HG03457 (cell line): ENCODE measurements at regions not wholly inside any gene's neighbourhood (a gene's known extent, or its start where the extent isn't known, plus 50 kb on each side); places are given as distances from the start of the nearest gene placed in this dataset.

ENCODE experiments used
- ATAC-seq: cut with Tn5 transposase; IDR thresholded peaks from one replicate; pipeline ENCODE4 v1.9.1; 2021; ENCODE audit warnings: moderate number of reproducible peaks; ENCODE audit not compliant: unreplicated experiment

DNA sequence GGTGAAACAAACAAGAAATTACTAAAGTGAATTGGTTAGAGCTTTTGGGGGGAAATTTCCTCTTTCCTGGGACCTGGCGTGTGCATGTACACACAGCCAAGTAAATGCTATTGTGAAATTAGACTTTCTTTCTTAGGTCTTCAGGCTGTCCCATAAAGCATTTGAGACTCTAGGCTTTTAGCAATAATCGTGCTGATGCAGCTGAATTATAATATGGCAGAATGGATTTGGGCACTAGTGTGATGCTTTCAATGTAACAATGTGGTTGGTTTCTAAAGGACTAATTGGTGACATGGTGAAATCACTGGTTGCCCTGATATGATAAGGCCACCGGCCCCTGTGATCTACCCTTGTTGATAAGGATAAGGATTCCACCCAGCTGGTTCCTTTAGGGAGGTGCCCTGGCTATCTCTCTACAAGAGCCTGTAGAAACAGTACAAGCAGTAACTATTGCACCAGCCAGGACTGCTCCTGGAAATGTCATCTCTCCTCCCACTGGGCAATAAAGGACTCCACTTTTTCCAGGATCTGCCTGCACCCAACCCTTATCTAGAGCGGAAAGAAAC lies 164.1 kb downstream of the TFAP2A start:
- no peak for ATAC-seq

DNA sequence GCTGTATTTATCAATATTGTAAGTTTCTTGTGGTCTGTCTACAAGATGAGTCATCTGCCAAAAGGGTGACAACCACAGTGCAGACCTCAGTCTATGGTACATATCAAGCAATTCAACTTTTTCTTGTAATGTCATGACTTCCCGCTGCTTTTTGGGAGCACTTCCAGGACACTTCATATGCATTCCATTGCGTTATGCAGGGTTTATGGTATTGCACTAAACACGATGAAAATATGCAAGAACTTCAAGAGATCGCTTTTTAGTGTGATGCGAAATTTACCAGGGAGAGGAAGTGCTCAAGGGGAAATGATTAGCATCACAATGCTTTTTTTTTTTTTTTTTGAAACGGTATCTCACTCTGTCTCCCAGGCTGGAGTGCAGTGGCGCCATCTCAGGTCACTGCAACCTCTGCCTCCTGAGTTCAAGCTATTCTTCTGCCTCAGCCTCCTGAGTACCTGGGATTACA lies 166.5 kb downstream of the TFAP2A start:
- no peak for ATAC-seq

DNA sequence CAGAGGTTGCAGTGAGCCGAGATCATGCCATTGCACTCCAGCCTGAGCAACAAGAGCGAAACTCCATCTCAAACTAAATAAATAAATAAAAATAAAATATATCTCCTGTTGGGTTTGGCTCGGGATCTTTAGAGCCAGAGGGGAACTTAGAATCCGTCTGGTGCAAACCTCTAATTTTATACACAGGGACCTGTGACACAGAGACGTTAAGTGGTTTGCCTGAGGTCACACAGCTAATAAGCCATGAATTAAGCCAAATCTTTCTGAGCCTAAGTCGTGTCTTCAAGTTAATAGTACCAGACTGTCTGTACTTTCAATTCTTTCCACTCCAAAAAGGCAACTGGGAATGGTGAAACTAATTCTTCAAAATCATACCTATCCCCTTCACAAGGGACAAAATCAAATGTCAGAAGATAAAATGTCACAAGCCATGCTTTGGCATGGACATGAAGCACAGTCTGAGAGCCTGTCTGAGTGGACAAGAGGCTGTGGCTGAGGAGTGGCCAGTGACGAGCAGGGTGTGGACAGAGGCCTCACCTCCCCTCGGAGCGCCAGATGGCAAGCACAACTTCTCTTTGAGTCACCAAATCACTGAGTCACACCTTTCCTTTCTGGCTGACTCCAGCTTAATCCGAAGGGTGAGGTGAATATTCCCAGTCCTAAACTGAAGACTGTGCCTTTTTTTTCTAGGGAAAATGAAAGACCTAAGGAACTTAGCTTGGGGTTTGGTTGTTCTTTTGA lies 177.4 kb downstream of the TFAP2A start:
- no peak for ATAC-seq

GRCh38 chr6:10235344-10235743 lies 179.5 kb downstream of the TFAP2A start:
- ATAC-seq: no peak

- no peak for ATAC-seq
Measured at GRCh38 chr6:10230531-10230930, 184.3 kb downstream of the TFAP2A start.

GRCh38 chr6:10223841-10224240 lies 191.0 kb downstream of the TFAP2A start:
- ATAC-seq: no peak

DNA sequence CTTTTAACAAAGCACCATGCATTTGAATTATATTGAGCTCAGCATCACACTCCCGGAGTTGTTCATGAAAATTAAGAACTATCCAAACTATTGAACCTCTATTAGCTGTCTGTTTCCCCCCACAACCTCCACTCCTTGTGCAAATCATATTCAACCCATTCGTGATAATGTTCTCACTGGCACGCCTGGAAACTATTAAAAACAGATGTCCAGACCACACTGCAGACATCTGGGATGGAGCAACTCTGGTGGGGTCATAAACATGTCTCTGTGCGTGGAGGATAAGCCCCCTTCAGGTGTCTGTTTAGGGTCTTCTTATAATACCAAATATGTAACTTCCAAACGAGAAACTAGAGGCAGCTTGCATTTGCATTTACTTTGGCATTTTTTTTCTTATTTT lies 193.7 kb downstream of the TFAP2A start:
- ATAC-seq: no peak

DNA sequence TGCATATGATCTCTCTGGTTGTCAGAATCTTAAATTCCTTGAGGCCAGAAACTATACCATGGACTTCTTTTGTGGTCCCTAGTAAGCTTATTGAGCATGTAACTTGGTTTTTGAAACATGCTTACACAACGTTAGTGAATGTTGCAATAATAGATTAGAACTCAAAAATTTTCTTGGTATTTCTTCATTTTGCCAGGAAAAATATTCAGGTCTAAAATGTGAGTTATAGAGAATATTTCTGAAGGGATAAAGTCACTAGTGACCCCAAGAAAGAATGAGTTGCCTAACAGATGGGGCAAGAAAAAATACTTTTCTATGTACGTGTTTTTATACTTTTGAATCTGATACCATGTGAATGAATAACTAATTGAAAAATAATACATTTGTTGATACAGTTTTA lies 195.4 kb downstream of the TFAP2A start:
- no peak for ATAC-seq

- ATAC-seq: no peak
Measured at GRCh38 chr6:10217111-10217510, 197.8 kb downstream of the TFAP2A start.

DNA sequence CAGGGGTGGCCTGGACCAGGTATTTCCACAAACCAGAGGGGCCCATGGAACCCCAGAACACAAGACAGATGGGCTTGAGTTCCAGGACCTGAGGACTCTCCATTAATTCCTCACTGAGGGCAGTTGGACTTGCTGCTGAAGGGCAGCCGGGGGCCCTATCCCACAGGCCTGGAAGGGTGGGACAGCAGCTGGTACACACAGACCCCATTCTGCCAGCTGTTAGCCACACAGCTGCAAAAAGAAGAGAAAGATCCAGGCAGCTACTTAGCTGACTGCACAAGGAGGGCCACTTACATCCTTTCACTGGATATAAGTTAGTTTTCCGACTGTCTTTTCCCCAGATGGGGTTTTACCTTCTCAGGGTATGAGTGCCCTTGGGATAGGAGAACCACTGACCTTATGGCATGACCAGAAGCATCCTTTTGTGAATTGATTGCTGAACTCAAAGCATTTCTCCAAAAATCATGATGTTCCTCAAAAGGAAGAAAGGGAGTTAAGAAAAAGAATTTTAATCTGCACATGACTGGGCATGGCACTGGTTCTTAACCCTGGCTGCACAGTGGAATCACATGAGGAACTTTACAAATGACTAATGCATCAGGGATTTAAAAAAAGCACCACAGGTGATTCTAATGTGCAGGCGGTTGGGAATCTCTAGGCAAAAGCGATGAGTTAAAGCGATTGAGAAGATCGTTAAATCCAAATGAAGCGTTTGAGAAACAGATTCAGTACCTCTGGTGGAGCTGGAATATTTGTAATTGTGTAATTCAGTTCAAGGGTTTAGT lies 199.4 kb downstream of the TFAP2A start:
- no peak for ATAC-seq

DNA sequence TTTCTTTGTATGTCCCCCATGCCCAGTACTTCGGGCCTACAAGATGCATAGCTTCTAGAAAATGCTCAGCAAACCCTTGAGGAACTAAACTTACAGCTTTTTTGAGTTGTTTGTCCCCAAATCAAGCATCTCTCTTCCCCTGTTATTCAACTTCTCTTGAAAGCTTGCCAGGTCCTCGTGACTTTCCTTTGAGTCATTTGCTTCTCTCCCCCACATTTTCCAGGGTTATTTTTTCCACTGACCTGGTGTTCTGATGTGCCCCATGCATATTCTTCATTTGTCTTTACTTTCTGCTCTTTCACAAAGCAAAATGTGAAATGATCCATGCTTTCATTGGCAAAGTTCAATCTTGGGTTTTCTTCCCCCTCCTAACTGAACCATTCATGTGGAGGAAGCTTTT lies 204.8 kb downstream of the TFAP2A start:
- no peak for ATAC-seq

GRCh38 chr6:10205892-10206291 lies 209.0 kb downstream of the TFAP2A start:
- no peak for ATAC-seq

- ATAC-seq: no peak
Measured at GRCh38 chr6:10205120-10205519, 209.8 kb downstream of the TFAP2A start.

GRCh38 chr6:10203651-10204050 lies 211.2 kb downstream of the TFAP2A start:
- ATAC-seq: no peak

DNA sequence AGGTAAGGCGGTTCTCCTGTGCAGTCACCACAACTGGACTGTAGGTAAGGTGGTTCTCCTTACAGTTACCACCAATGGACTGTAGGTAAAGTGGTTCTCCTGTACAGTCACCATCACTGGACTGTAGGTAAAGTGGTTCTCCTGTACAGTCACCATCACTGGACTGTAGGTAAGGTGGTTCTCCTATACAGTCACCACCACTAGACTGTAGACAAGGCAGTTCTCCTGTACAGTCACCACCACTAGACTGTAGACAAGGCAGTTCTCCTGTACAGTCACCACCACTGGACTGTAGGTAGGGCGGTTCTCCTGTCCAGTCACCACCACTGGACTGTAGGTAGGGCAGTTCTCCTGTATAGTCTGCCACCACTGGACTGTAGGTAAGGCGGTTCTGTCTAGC lies 212.3 kb downstream of the TFAP2A start:
- ATAC-seq: no peak

DNA sequence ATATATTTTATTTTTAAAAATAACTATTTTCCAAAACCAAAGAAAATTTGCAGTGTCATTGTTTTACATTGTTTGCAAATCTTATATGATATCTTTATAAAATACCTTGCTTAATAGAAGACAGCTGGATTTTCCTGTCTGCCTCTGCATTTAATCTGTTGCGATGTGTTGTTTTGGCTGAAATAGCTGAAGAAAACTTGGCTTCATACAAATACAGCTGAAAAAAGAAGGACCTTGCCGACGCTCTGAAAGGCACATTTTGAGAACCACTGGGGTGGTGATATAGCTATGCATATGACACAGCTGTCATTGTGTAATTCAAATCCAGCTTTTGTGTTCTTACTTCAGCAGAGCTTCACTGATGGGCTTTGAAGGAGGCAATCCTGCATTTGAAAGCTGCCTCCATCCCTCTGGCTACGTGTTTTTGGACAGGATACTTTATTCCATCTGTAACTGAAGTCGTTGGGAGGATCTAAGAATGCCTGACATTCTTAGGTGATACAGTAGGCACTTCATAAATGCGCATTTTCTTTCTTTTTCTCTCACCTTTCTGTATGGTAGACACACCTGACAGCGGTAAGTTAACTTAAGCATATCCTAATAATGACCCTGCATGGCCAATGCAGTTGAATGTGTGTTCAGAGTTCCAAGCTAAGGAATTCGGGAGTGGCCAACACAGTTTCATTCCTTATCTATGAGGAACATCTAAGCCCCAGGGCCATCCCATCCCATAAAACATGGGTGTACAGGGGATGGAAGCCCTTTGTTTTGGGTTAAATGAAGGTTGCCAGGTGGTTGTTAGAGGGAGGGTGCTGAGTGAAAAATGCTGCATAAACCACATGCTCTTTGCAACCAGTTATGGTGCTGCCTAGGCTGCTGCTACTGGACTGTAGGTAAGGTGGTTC lies 213.0 kb downstream of the TFAP2A start:
- ATAC-seq: no peak

- no peak for ATAC-seq
Measured at GRCh38 chr6:10196090-10196489, 218.8 kb downstream of the TFAP2A start.

DNA sequence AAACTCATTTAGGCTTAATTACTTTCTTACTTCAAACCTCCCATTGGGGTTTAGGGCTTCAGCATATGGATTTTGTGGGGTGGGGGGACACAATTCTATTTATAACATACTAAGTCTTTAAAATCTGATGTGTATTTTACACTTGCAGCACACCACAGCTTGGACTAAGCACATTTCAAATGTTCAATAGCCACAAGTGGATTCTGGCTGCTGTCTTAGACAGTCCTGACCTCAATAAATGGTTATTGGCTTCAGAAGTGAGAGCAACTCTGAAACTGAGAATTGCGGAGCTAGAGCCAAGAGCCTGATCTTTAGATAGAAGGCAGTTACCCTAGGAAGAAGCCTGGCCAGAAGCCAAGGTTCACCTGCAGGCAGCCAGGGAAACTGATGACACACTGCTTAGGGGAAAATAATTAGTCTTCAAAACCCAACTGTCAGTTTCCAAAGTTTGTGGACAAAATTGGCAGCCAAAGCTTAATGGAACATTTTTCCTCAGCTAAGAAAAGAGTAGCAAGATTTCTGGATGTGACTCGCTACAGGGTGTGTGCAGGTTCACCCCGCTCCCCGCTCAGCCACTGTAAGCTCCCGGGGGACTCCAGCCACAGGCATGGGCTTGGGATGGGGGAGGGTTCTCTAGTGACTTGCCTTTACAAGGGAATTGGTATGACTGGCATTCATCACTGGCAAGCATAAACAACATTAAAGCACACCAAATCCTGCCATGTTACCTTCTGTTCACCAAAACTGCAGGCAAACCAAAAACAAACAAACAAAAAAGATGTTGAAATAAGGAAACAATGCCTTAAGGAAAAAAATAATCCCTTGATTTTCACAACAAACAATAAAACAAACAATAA lies 219.8 kb downstream of the TFAP2A start:
- ATAC-seq: no peak

DNA sequence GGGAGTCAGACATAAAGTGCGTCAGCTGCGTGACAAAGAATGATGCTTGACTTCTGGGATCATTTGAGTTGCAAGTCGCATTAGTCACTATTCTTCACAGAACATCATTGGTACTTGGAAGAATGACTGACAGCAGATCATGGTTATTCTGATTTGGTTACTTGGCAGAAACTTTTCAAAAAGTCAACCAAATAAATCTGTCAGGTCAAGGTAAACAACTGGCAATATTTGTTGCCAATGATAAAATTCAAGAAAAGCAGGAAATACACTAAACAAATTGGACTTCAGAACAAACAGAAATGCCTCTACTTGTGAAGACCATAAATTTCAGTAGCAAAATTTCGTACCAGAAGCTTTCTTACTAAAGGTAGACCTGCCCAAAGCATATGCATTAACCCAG lies 221.6 kb downstream of the TFAP2A start:
- ATAC-seq: no peak

DNA sequence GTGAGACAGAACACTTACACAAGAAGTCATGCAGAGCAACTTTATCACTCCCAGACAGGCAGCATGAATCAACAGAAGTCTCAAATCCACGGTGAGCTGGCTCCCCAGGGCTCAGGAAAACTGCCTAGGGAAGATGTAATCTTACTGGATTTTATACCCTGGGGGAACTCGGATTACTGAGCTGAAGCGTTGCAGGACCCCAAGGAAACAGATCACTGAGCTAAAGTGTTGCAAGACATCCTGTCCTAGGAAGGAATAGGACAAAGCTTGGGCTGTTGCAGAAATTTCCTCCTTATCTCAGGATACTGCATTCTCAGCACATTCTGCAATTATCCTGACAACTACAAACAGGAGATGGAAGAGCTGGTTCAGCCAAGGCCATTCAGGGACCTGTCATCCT lies 224.8 kb downstream of the TFAP2A start:
- ATAC-seq: no peak
